Fibroblast of skin of right biceps (primary cell): ENCODE measurements at regions not wholly inside any gene's neighbourhood (a gene's known extent, or its start where the extent isn't known, plus 50 kb on each side); places are given as distances from the start of the nearest gene placed in this dataset.
A peak's percentile ranks its signal among the peaks of the same experiment; 100 is the strongest.
"Not testable (repeated sequence)": the region's sequence is repeated elsewhere in the genome, so short reads cannot be mapped to it uniquely, and the experiment has no call there.

ENCODE experiments used
- DNase-seq: peaks from one replicate; pipeline ENCODE4 v3.0.0-alpha.2; 2013

- DNase-seq: no peak
These were observed 309.2 kb upstream of the SPTLC3 start for GRCh38 chr20:12699374-12700228.

GRCh38 chr20:12700701-12701100 lies 308.1 kb upstream of the SPTLC3 start:
- DNase-seq: no peak

GRCh38 chr20:12702312-12702711 lies 306.5 kb upstream of the SPTLC3 start:
- no peak for DNase-seq

- no peak for DNase-seq
These were observed 293.4 kb upstream of the SPTLC3 start for GRCh38 chr20:12715371-12715770.

GRCh38 chr20:12715991-12716680 lies 292.6 kb upstream of the SPTLC3 start:
- DNase-seq: no peak

GRCh38 chr20:12717061-12717460 lies 291.7 kb upstream of the SPTLC3 start:
- no peak for DNase-seq

GRCh38 chr20:12718619-12719018 lies 290.2 kb upstream of the SPTLC3 start:
- DNase-seq: no peak

GRCh38 chr20:12721636-12722035 lies 287.1 kb upstream of the SPTLC3 start:
- DNase-seq: no peak

GRCh38 chr20:12722091-12722490 lies 286.7 kb upstream of the SPTLC3 start:
- DNase-seq: no peak

- DNase-seq: no peak
These were observed 285.0 kb upstream of the SPTLC3 start for GRCh38 chr20:12723811-12724210.

GRCh38 chr20:12728782-12729181 lies 280.0 kb upstream of the SPTLC3 start:
- DNase-seq: no peak

- DNase-seq: no peak
These were observed 279.4 kb upstream of the SPTLC3 start for GRCh38 chr20:12729326-12729725.

- DNase-seq: no peak
These were observed 275.0 kb upstream of the SPTLC3 start for GRCh38 chr20:12733811-12734210.

GRCh38 chr20:12737497-12737896 lies 271.3 kb upstream of the SPTLC3 start:
- DNase-seq: no peak

GRCh38 chr20:12737900-12738299 lies 270.9 kb upstream of the SPTLC3 start:
- no peak for DNase-seq

- DNase-seq: no peak
These were observed 268.1 kb upstream of the SPTLC3 start for GRCh38 chr20:12740647-12741046.

GRCh38 chr20:12744037-12744436 lies 264.7 kb upstream of the SPTLC3 start:
- no peak for DNase-seq

GRCh38 chr20:12748359-12748994 lies 260.3 kb upstream of the SPTLC3 start:
- DNase-seq: no peak

- no peak for DNase-seq
These were observed 258.6 kb upstream of the SPTLC3 start for GRCh38 chr20:12750221-12750620.

GRCh38 chr20:12752900-12753693 lies 255.7 kb upstream of the SPTLC3 start:
- DNase-seq: not testable (repeated sequence)

GRCh38 chr20:12753742-12754141 lies 255.0 kb upstream of the SPTLC3 start:
- DNase-seq: not testable (repeated sequence)

GRCh38 chr20:12759493-12759892 lies 249.3 kb upstream of the SPTLC3 start:
- DNase-seq: not testable (repeated sequence)

- DNase-seq: peak; percentile 1
These were observed 246.0 kb upstream of the SPTLC3 start for GRCh38 chr20:12762725-12763124.
